ENCODE measurements at regions not wholly inside any gene's neighbourhood (a gene's known extent, or its start where the extent isn't known, plus 50 kb on each side); places are given as distances from the start of the nearest gene placed in this dataset.

- no peak for TF ChIP-seq CTCF (IDR thresholded peaks at IDR 0.05; ENCODE audit: low read depth, low read length, missing control alignments)
- in situ Hi-C loops (cut with HindIII; ENCODE audit: low sequenced_read_pairs) = no loop called here
- H3K4me3 ChIP-seq (ENCODE audit: low read depth, low read length) = no peak overlapping the region
- DNase-seq (ENCODE audit: low read depth) = no peak
Measured at GRCh38 chr7:22631730-22632129, 95.3 kb upstream of the IL6 start.

GRCh38 chr7:22630069-22630468, 96.9 kb upstream of the IL6 start:
- in situ Hi-C loops (cut with HindIII; ENCODE audit: low sequenced_read_pairs) = no loop called here
- no peak for DNase-seq (ENCODE audit: low read depth)
- TF ChIP-seq CTCF (IDR thresholded peaks at IDR 0.05; ENCODE audit: low read depth, low read length, missing control alignments) = no peak
- no peak overlapping the region for H3K4me3 ChIP-seq (ENCODE audit: low read depth, low read length)

- no peak for TF ChIP-seq CTCF (IDR thresholded peaks at IDR 0.05; ENCODE audit: low read depth, low read length, missing control alignments)
- no peak overlapping the region for H3K4me3 ChIP-seq (ENCODE audit: low read depth, low read length)
- in situ Hi-C loops (cut with HindIII; ENCODE audit: low sequenced_read_pairs) = no loop called here
- no peak for DNase-seq (ENCODE audit: low read depth)
Measured at GRCh38 chr7:22629056-22629455, 97.9 kb upstream of the IL6 start.

GRCh38 chr7:22628112-22628511, 98.9 kb upstream of the IL6 start:
- no peak overlapping the region for H3K4me3 ChIP-seq (ENCODE audit: low read depth, low read length)
- no peak for TF ChIP-seq CTCF (IDR thresholded peaks at IDR 0.05; ENCODE audit: low read depth, low read length, missing control alignments)
- DNase-seq (ENCODE audit: low read depth) = no peak
- in situ Hi-C loops (cut with HindIII; ENCODE audit: low sequenced_read_pairs) = no loop called here

- H3K4me3 ChIP-seq (ENCODE audit: low read depth, low read length) = no peak overlapping the region
- DNase-seq (ENCODE audit: low read depth) = peak; percentile 67
- in situ Hi-C loops (cut with HindIII; ENCODE audit: low sequenced_read_pairs) = no loop called here
- TF ChIP-seq CTCF (IDR thresholded peaks at IDR 0.05; ENCODE audit: low read depth, low read length, missing control alignments) = no peak
Measured at GRCh38 chr7:22627136-22627535, 99.9 kb upstream of the IL6 start.

- no peak for TF ChIP-seq CTCF (IDR thresholded peaks at IDR 0.05; ENCODE audit: low read depth, low read length, missing control alignments)
- H3K4me3 ChIP-seq (ENCODE audit: low read depth, low read length) = no peak overlapping the region
- no peak for DNase-seq (ENCODE audit: low read depth)
- in situ Hi-C loops (cut with HindIII; ENCODE audit: low sequenced_read_pairs) = no loop called here
Measured at GRCh38 chr7:22625251-22625650, 101.7 kb upstream of the IL6 start.

- TF ChIP-seq CTCF (IDR thresholded peaks at IDR 0.05; ENCODE audit: low read depth, low read length, missing control alignments) = no peak
- in situ Hi-C loops (cut with HindIII; ENCODE audit: low sequenced_read_pairs) = no loop called here
- no peak for DNase-seq (ENCODE audit: low read depth)
Measured at GRCh38 chr7:22624781-22625180, 102.2 kb upstream of the IL6 start.

More at GRCh38 chr7:22624781-22625180, 102.2 kb upstream of the IL6 start:
- no peak overlapping the region for H3K4me3 ChIP-seq (ENCODE audit: low read depth, low read length)

Measured in astrocyte of the cerebellum (primary cell).